ENCODE measurements at regions not wholly inside any gene's neighbourhood (a gene's known extent, or its start where the extent isn't known, plus 50 kb on each side); places are given as distances from the start of the nearest gene placed in this dataset.

GRCh38 chr2:204337638-204338037 is 207.6 kb upstream of the PARD3B start:
- no peak for TF ChIP-seq CTCF (IDR thresholded peaks at IDR 0.05; ENCODE audit: extremely low read depth, missing control alignments)
- no peak for DNase-seq (ENCODE audit: low spot score)

GRCh38 chr2:204339212-204339715 is 206.0 kb upstream of the PARD3B start:
- no peak for DNase-seq (ENCODE audit: low spot score)
- no peak for TF ChIP-seq CTCF (IDR thresholded peaks at IDR 0.05; ENCODE audit: extremely low read depth, missing control alignments)

- DNase-seq (ENCODE audit: low spot score), result no peak
- no peak for TF ChIP-seq CTCF (IDR thresholded peaks at IDR 0.05; ENCODE audit: extremely low read depth, missing control alignments)
Measured at GRCh38 chr2:204340511-204340910, 204.8 kb upstream of the PARD3B start.

DNA sequence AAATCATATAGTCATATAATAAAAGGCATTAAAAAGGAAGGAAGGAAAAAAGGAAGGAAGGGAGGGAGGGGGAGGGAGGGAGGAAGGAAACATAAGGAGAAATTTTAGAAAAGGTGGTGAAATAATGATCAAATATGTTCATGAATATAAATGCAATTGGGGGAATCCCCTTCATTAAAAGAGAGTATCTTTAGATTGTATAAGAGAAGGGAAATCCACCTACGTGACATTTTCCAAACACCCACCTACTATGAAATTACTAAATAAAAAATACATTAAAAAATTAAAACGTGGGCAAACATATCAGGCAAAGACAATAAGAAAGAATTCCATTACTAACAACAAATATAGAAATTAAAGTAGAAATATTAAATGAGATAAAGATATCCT is 203.4 kb upstream of the PARD3B start:
- DNase-seq (ENCODE audit: low spot score), result no peak
- no peak for TF ChIP-seq CTCF (IDR thresholded peaks at IDR 0.05; ENCODE audit: extremely low read depth, missing control alignments)

DNA sequence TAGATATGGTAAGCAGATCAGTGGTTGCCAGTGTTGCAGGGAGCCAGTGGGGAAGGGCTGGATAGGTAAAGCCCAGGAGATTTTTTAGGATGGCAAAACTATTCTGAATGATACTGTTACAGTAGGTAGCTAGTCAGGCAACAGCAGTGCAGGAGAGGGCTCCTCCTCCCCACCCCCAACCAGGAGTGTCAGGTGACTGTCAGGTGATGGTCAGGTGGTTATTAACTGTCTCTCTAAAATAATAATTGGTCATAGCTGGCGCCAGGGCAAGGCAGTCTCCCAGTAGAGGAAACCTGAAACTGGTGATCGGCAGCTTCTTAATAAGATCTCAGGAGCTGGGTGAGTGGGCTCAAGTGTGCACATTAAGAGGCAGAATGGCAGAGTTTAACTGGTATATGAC is 201.6 kb upstream of the PARD3B start:
- no peak for TF ChIP-seq CTCF (IDR thresholded peaks at IDR 0.05; ENCODE audit: extremely low read depth, missing control alignments)
- no peak for DNase-seq (ENCODE audit: low spot score)

DNA sequence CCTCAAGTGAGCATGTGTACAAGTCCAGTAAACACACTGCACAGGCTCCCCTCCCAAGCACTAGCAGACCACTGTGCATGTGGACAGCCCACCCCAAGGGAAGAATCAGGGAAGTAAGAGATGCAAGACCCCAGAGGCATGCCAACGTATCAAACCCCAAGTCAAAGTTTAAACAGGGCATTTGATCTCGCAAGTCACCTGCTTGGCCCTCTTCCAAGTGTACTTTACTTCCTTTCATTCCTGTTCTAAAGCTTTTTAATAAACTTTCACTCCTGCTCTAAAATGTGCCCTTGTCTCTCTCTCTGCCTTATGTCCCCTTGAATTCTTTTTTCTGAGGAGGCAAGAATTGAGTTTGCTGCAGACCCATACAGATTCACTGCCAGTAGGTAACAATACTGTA is 201.2 kb upstream of the PARD3B start:
- DNase-seq (ENCODE audit: low spot score), result no peak
- TF ChIP-seq CTCF (IDR thresholded peaks at IDR 0.05; ENCODE audit: extremely low read depth, missing control alignments), result no peak

DNA sequence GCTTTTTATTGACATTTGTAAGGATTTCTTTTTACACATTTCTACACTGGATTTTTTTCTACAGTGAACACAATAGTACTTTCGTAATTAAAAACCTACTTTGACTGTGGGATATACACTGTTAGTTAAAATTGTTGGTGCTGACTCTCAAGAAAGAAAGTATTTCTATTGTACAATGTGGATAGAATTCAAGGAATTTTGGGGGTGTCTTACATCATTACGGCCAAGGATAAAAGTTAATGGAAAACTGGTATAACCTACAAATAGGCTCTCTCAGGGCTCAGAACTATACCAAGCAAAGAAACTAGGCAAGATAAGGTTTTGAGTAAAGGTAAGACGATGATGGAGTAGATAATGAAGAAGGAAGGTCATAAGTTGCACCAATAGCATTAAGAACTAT is 198.4 kb upstream of the PARD3B start:
- no peak for DNase-seq (ENCODE audit: low spot score)
- no peak for TF ChIP-seq CTCF (IDR thresholded peaks at IDR 0.05; ENCODE audit: extremely low read depth, missing control alignments)

Data from GM20000 (cell line).